SU-DHL-6 (cell line): ENCODE measurements at regions not wholly inside any gene's neighbourhood (a gene's known extent, or its start where the extent isn't known, plus 50 kb on each side); places are given as distances from the start of the nearest gene placed in this dataset.

Experiments used
- H2AFZ ChIP-seq: fragments of 200-600 bp; sonication (generic); 2 replicates; pipeline ENCODE4 v1.6.1; 2014; ENCODE audit warnings: low read depth, mild to moderate bottlenecking, moderate library complexity, mixed read lengths, antibody characterized with exemption, low read length; ENCODE audit not compliant: severe bottlenecking
- H3F3A ChIP-seq: fragments of 200-600 bp; shearing (Covaris generic); 2 replicates; pipeline ENCODE4 v1.6.0; 2016; ENCODE audit warnings: antibody characterized with exemption, mild to moderate bottlenecking; ENCODE audit not compliant: insufficient read depth
- H3K27ac ChIP-seq: fragments of 200-600 bp; sonication (generic); 2 replicates; pipeline ENCODE4 v1.5.1; 2016; ENCODE audit warnings: low read depth, mild to moderate bottlenecking, low read length, moderate library complexity, mixed read lengths
- H3K27me3 ChIP-seq: fragments of 200-600 bp; sonication (generic), shearing (Covaris generic); 2 replicates; pipeline ENCODE4 v1.6.0; 2014; ENCODE audit warnings: mild to moderate bottlenecking, low read length
- H3K36me3 ChIP-seq: fragments of 200-600 bp; sonication (generic); 2 replicates; pipeline ENCODE4 v1.6.1; 2014; ENCODE audit warnings: mild to moderate bottlenecking, low read length, mixed read lengths
- H3K4me2 ChIP-seq: fragments of 300-600, 200-600 bp; shearing (Covaris generic), sonication (generic); 2 replicates; pipeline ENCODE4 v1.6.0; 2014; ENCODE audit warnings: low read length, low read depth, mild to moderate bottlenecking; ENCODE audit not compliant: poor library complexity, severe bottlenecking
- H3K4me3 ChIP-seq: fragments of 200-600 bp; sonication (generic); 2 replicates; pipeline ENCODE4 v1.5.1; 2014; ENCODE audit warnings: antibody characterized with exemption, low read length, mild to moderate bottlenecking, mixed read lengths; ENCODE audit not compliant: insufficient read depth, poor library complexity, severe bottlenecking
- H3K79me2 ChIP-seq: fragments of 200-600 bp; sonication (generic); 2 replicates; pipeline ENCODE4 v1.6.1; 2014; ENCODE audit warnings: mild to moderate bottlenecking, low read length, moderate library complexity; ENCODE audit not compliant: insufficient read depth
- H3K9ac ChIP-seq: fragments of 200-600 bp; sonication (generic); 2 replicates; pipeline ENCODE4 v1.7.0; 2014; ENCODE audit warnings: mild to moderate bottlenecking, low read length
- H3K9me2 ChIP-seq: fragments of 200-600 bp; sonication (generic); replicated peaks from 2 replicates; pipeline ENCODE4 v1.6.1; 2014; ENCODE audit warnings: low read length; ENCODE audit not compliant: insufficient read depth
- H3K9me3 ChIP-seq: fragments of 200-600 bp; sonication (generic); 2 replicates; pipeline ENCODE4 v1.6.1; 2014; ENCODE audit warnings: low read length, mixed read lengths; ENCODE audit not compliant: insufficient read depth
- H4K20me1 ChIP-seq: fragments of 200-600 bp; sonication (generic); 2 replicates; pipeline ENCODE4 v1.6.1; 2014; ENCODE audit warnings: low read depth, mild to moderate bottlenecking, antibody characterized with exemption, low read length, moderate library complexity, mixed read lengths
- EZH2phosphoT487 ChIP-seq: fragments of 200-600 bp; sonication (generic), shearing (Covaris generic); conservative IDR thresholded peaks from 2 replicates; pipeline ENCODE4 v1.6.1; 2018; ENCODE audit warnings: mild to moderate bottlenecking, antibody characterized with exemption, low read length, moderate library complexity, mixed read lengths
- TF ChIP-seq, protein P1 (sequence below): fragments of 200-600 bp; sonication (generic); IDR thresholded peaks from one replicate; pipeline ENCODE4 v1.5.1; 2017; ENCODE audit warnings: antibody characterized with exemption, mild to moderate bottlenecking, low read length, moderate library complexity; ENCODE audit not compliant: insufficient read depth, poor library complexity, severe bottlenecking

DNA sequence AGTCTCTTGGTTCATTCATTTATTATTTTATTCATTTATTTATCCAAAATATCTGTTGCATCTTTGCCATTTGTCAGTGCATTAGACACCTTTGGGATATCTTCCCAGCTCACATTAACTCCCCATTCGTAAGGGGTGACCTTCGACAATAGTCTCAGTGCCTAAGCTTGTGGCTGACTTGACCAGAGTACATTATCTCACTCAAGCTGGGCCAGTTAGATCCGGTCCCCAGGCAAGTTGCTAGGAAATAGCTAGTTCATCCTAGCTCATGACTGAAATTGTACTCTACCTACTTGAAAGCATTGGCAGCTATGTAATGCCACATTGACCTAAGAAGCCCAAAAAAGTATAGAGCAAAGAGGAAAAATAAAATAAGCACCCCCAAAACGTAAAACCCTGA lies 165.3 kb downstream of the FBXO8 start:
- H4K20me1 ChIP-seq = no peaks in the 10 kb centered on the region
- H3K9me2 ChIP-seq = no peaks in the 10 kb centered on the region
- no peaks in the 10 kb centered on the region for H3F3A ChIP-seq
- no peak overlapping the region for H3K4me2 ChIP-seq
- no peaks in the 10 kb centered on the region for H3K9me3 ChIP-seq
- H3K79me2 ChIP-seq = no peaks in the 10 kb centered on the region
- H3K27me3 ChIP-seq = no peaks in the 10 kb centered on the region
- H2AFZ ChIP-seq = no peak overlapping the region
- no peak overlapping the region for H3K27ac ChIP-seq
- H3K36me3 ChIP-seq = no peaks in the 10 kb centered on the region
- TF ChIP-seq, protein P1, sequence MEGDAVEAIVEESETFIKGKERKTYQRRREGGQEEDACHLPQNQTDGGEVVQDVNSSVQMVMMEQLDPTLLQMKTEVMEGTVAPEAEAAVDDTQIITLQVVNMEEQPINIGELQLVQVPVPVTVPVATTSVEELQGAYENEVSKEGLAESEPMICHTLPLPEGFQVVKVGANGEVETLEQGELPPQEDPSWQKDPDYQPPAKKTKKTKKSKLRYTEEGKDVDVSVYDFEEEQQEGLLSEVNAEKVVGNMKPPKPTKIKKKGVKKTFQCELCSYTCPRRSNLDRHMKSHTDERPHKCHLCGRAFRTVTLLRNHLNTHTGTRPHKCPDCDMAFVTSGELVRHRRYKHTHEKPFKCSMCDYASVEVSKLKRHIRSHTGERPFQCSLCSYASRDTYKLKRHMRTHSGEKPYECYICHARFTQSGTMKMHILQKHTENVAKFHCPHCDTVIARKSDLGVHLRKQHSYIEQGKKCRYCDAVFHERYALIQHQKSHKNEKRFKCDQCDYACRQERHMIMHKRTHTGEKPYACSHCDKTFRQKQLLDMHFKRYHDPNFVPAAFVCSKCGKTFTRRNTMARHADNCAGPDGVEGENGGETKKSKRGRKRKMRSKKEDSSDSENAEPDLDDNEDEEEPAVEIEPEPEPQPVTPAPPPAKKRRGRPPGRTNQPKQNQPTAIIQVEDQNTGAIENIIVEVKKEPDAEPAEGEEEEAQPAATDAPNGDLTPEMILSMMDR = no peak
- TF ChIP-seq EZH2phosphoT487 = no peak
- no peak overlapping the region for H3K4me3 ChIP-seq
- H3K9ac ChIP-seq = no peak overlapping the region

DNA sequence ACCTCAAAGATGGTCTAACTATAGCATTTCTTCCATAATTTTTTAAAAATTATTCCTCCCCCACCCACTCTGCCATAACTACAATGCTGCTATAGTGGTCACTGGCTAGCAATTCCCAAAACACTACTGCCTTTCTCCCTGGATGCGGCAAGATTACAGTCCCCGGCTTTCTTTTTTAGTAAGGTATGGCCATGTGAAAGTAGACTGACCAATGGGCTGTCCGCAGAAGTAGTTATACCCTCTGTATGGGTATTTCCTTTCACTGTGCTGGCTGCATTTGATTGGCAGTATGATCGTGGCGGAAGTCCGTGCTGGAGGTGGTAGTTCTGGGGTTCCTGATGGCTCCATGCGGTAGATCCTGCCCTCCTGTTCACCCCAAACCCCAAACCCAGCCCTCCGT lies 166.0 kb downstream of the FBXO8 start:
- H3K27me3 ChIP-seq = no peaks in the 10 kb centered on the region
- H3K4me2 ChIP-seq = no peak overlapping the region
- H2AFZ ChIP-seq = no peak overlapping the region
- no peak overlapping the region for H3K4me3 ChIP-seq
- TF ChIP-seq, protein P1 = no peak
- H4K20me1 ChIP-seq = no peaks in the 10 kb centered on the region
- no peaks in the 10 kb centered on the region for H3K79me2 ChIP-seq
- no peaks in the 10 kb centered on the region for H3K9me2 ChIP-seq
- no peak overlapping the region for H3K27ac ChIP-seq
- no peak overlapping the region for H3K9ac ChIP-seq
- no peaks in the 10 kb centered on the region for H3K9me3 ChIP-seq
- no peaks in the 10 kb centered on the region for H3K36me3 ChIP-seq
- H3F3A ChIP-seq = no peaks in the 10 kb centered on the region

DNA sequence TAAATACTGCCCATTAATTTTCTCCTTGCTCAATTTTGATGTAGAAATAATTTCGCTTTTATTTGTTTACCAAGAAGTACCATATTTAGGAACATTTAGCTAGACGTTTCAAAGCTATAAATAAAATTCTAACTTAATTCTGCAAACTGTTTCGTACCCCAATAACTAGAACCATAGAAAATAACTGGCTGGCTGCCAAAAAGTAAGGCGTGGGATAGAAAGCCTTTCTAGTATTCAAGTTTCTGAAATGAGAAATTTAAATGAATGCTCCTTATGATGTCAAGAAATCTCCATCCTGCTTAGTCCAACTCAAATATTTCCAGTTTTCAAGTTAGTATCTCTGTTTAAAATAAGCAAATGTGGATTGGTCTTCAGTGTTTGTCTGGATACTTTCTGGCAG lies 167.4 kb downstream of the FBXO8 start:
- H3F3A ChIP-seq = no peaks in the 10 kb centered on the region
- no peak overlapping the region for H2AFZ ChIP-seq
- no peaks in the 10 kb centered on the region for H3K79me2 ChIP-seq
- no peaks in the 10 kb centered on the region for H3K9me2 ChIP-seq
- H3K9ac ChIP-seq = no peak overlapping the region
- no peaks in the 10 kb centered on the region for H4K20me1 ChIP-seq
- H3K4me3 ChIP-seq = no peak overlapping the region
- H3K4me2 ChIP-seq = no peak overlapping the region
- no peak for TF ChIP-seq EZH2phosphoT487
- TF ChIP-seq, protein P1 = no peak
- no peaks in the 10 kb centered on the region for H3K9me3 ChIP-seq
- H3K36me3 ChIP-seq = no peaks in the 10 kb centered on the region
- no peak overlapping the region for H3K27ac ChIP-seq
- H3K27me3 ChIP-seq = no peaks in the 10 kb centered on the region

DNA sequence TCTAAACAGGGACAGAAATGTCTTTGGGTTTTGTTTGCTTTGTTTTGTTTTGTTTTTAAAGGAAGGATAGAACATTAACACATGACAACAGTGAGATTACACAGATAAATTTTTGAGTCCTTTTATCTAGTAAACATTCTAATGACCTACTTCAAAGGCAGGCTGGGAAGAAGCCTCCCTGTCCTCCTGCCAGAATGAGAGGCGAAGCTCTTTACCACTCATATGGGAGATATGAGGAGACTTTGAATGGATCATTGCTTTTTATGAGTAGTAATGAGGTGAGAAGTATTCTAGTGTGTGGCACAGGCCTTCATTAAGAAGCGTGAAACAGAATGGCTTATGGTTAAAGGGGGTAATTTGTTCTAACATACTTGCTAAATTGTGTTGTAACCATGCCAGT lies 172.0 kb downstream of the FBXO8 start:
- Histone ChIP-seq H3K9me2 (no peaks in the 10 kb centered on the region), H3F3A (no peaks in the 10 kb centered on the region), H4K20me1 (no peaks in the 10 kb centered on the region), H3K9me3 (no peaks in the 10 kb centered on the region), H3K4me2 (no peak overlapping the region), H2AFZ (no peak overlapping the region), H3K27me3 (no peaks in the 10 kb centered on the region), H3K4me3 (no peak overlapping the region), H3K9ac (no peak overlapping the region), H3K36me3 (no peaks in the 10 kb centered on the region), H3K27ac (no peak overlapping the region), H3K79me2 (no peaks in the 10 kb centered on the region)
- TF ChIP-seq EZH2phosphoT487 = no peak
- TF ChIP-seq, protein P1 = no peak
